ENCODE measurements at regions not wholly inside any gene's neighbourhood (a gene's known extent, or its start where the extent isn't known, plus 50 kb on each side); places are given as distances from the start of the nearest gene placed in this dataset.

DNA sequence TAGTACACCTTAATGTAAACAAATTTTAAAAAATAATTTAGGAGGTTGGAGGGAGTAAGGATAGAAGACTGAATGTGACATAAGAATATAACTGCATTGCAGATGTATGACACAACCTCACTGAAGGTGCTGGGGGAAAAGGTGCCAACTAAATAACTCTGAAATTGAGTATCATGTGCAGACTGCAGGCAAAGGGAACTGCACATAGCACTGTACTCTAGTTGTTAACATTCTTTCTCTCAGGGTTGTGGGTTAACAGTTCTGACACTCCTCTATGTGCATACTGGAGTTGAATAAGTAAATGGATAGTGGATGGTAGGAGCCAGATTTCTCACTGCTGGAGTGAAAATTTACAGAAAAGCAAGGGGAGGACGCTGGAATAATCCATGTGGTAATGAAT is 451.9 kb upstream of the CDH4 start:
- no peak overlapping the region for H3K4me3 Mint-ChIP-seq
- H3K4me1 Mint-ChIP-seq = no peaks in the 10 kb centered on the region
- no peak overlapping the region for H3K27ac Mint-ChIP-seq
- peaks cover 2% of the 10 kb centered on the region for H3K27me3 Mint-ChIP-seq
- no peaks in the 10 kb centered on the region for H3K36me3 Mint-ChIP-seq
- peaks cover 5% of the 10 kb centered on the region for H3K9me3 Mint-ChIP-seq

DNA sequence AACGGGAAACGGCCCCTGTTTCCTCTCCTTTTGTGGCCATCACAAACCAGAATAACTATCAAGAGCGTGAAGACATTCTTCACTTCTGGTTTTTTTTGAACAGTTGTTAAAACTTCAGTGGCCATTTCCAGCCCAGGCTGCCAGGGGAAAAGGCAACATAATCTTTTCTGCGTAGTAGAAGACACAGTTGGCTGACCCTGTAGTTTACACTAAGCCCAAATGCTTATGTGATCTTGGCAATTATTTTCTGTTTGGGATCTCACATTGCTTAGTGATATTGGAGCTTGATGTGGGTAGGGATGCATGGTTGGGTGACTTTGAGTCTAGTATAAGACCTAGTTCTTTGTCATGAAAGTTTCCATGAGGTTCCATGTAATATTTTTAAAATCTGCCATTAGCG is 449.4 kb upstream of the CDH4 start:
- no peaks in the 10 kb centered on the region for H3K36me3 Mint-ChIP-seq

DNA sequence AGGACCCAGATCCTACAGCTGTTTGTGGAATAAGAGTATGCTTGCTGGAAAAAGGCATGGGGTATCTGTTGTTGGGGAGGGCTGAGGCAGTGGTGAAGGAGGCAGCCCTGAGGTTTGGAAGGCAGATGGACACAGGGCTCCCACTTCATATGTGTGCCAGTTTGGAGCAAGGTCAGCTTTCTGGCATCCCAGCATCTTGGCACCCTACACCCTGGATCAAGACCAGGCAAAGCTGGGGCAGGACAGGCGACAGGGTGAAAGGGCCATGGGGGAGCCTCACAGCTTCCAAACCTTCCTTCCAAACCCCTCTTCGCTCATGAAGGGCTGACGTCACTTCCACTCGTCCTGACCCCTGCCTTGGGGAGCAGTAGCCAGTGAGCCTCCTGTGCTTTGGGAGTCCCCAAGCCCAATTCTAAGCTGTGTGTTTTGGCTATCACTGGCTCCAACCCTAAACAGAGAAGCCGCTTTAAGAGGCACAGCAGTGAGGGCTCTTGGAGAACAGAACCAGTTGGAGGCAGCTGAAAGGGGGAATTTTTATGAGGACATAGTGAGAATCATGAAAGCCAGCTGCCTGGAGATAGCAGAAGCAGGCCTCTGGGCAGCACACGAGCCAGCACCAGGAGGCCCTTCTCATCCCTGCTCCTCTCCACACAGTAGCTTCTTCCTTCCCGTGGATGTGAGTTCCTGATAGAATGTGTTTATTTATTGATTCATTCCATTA is 448.6 kb upstream of the CDH4 start:
- H3K36me3 Mint-ChIP-seq = no peaks in the 10 kb centered on the region
- H3K27ac Mint-ChIP-seq = no peak overlapping the region
- no peak overlapping the region for H3K4me3 Mint-ChIP-seq
- H3K4me1 Mint-ChIP-seq = no peaks in the 10 kb centered on the region
- peaks cover 5% of the 10 kb centered on the region for H3K9me3 Mint-ChIP-seq
- peaks cover 2% of the 10 kb centered on the region for H3K27me3 Mint-ChIP-seq

More for the DNA sequence above, 449.4 kb upstream of the CDH4 start:
- Mint-ChIP-seq H3K27me3 (peaks cover 2% of the 10 kb centered on the region), H3K9me3 (peaks cover 5% of the 10 kb centered on the region), H3K4me3 (no peak overlapping the region), H3K27ac (no peak overlapping the region), H3K4me1 (no peaks in the 10 kb centered on the region)

DNA sequence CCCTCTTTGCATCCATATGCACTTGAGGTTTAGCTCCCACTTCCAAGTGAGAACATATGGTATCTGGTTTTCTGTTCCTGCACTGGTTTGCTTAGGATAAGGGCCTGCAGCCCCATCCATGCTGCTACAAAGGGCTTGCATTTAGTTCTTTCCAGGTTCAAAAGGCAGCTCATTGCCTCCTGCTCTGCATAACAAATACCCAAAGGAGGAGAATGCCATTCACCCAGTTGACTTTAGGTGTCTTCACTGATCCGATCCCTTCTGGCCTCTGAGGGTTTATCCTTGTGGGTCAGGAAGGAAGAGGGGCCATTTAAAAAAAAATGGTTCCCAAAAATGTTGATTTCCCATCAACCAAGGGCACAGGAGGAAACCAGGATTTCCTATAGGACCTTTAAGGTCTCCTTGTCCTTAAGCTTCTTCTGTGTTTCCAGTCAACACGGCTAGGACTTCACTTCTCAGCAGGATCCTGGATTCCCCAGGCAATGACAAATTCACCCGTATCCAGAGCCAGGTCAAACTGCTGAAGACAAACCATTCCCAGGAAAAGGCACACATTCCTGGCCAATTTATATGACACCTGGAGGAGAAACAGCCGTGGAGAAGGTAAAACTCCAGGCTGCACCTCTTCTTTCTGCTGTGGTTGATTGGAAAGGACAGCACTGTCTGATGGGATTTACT is 447.7 kb upstream of the CDH4 start:
- H3K27me3 Mint-ChIP-seq = peaks cover 4% of the 10 kb centered on the region
- H3K9me3 Mint-ChIP-seq = peaks cover 9% of the 10 kb centered on the region
- no peaks in the 10 kb centered on the region for H3K36me3 Mint-ChIP-seq
- no peak overlapping the region for H3K4me3 Mint-ChIP-seq
- no peak overlapping the region for H3K27ac Mint-ChIP-seq
- H3K4me1 Mint-ChIP-seq = no peaks in the 10 kb centered on the region

DNA sequence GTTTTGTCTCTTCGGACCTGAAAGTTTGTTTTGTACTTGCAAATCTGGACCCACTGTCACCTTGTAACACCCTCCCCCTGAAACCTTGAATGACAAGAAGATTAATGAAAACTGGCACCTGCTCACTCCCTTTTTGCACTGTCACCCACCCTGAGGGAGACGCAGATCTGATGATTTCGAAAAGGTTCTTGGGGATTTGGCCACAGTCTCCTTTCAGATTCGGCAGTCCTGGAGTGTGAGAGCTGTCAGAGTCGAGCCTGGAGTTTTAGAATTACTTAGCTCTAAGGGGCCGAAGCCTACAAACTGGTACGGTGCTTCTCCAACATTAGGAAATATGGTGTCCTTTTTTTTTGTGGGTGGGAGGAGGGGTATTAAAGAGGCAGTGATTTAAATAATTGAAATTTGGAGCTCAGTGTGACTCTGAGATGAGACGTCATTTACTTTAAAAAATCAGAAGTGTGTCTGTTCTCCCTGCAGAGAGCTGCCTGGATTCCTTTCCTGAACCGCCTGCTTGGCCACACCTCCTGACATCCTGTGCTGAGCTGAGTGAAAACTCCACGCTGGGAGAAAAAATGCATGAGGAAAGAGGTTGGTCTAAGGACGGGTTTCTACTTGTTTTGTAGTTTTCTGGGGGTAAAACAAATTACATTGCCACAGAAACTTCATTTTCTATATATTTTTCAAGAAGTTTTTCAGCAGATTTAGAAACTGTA is 447.0 kb upstream of the CDH4 start:
- no peaks in the 10 kb centered on the region for H3K36me3 Mint-ChIP-seq
- H3K27me3 Mint-ChIP-seq = peaks cover 4% of the 10 kb centered on the region
- H3K4me1 Mint-ChIP-seq = no peaks in the 10 kb centered on the region

DNA sequence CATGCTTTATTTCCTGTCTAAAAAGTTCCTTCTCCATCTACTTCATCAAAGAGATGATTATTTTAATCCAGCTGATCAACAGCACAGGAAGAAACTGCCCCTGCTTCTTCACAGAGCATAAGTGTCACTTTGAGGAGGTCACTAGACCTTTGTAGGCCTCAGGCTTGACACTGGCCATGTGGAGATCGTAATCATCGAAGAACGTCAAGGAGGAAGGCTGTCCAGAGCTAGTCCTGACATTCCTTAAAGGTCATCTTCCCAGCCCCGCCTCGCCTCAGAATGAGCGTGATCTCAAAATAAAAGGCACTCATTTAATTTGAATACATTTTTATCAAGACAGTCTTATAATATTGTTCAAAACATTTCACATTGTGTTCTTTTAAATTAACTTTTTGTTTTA is 445.7 kb upstream of the CDH4 start:
- Mint-ChIP-seq H3K9me3 (peaks cover 6% of the 10 kb centered on the region), H3K36me3 (no peaks in the 10 kb centered on the region), H3K27me3 (peaks cover 4% of the 10 kb centered on the region), H3K4me3 (no peak overlapping the region), H3K27ac (no peak overlapping the region), H3K4me1 (no peaks in the 10 kb centered on the region)

More for the DNA sequence above, 447.0 kb upstream of the CDH4 start:
- H3K9me3 Mint-ChIP-seq = peaks cover 10% of the 10 kb centered on the region
- H3K4me3 Mint-ChIP-seq = no peak overlapping the region
- H3K27ac Mint-ChIP-seq = no peak overlapping the region

DNA sequence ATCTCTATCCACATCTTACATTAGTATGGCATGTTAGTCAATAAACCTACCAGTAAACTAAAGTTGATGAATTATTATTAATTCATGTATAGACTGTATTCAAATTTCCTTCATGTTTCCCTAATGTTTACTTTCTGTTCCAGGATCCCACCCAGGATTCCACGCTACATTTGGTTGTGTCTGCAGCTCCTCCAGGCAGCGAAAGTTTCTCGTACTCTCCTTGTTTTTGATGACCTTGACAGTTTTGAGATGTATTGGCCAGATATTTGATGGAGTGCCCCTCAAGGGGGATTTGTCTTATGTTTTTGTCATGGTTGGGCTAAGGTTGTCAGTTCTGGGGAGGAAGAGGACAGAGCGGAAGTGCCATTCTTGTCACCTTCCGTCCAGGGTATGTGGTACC is 445.2 kb upstream of the CDH4 start:
- no peaks in the 10 kb centered on the region for H3K36me3 Mint-ChIP-seq
- peaks cover 4% of the 10 kb centered on the region for H3K9me3 Mint-ChIP-seq
- H3K27ac Mint-ChIP-seq = no peak overlapping the region
- no peak overlapping the region for H3K4me3 Mint-ChIP-seq
- H3K4me1 Mint-ChIP-seq = no peaks in the 10 kb centered on the region
- H3K27me3 Mint-ChIP-seq = peaks cover 4% of the 10 kb centered on the region

DNA sequence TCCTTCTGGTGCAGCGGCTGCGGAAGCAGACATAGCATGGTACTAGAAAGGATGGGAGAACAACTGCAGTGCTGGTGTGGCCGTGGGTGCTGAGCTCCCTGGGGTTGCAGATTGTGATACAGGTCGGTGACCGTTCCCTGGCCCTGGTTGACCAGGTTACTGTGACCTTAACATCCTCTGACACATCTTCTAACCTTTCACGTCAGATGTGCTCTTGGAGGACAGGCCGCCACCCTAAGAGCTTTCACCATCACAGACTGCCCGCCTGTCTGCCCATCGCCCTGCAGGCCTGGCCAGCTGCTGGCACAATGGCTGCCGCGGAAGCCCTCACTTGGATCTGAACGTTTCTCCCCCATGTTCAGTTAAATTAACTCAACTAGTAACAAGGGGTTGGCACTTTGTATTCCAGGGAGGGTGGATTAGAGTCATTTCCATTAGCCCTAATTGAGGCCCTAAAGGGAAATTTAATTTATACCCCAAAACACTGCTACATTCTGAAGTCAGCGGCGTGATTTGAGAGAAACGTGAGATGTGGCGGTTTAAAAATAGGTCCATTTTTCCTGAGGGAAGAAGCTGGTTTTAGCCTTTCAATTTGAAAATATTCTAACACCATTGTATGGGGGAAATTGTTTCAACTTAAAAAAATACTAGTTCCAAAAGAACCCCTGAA is 443.9 kb upstream of the CDH4 start:
- Mint-ChIP-seq H3K4me3 (no peak overlapping the region), H3K9me3 (peaks cover 4% of the 10 kb centered on the region), H3K36me3 (no peaks in the 10 kb centered on the region), H3K4me1 (no peaks in the 10 kb centered on the region), H3K27me3 (peaks cover 4% of the 10 kb centered on the region), H3K27ac (no peak overlapping the region)

DNA sequence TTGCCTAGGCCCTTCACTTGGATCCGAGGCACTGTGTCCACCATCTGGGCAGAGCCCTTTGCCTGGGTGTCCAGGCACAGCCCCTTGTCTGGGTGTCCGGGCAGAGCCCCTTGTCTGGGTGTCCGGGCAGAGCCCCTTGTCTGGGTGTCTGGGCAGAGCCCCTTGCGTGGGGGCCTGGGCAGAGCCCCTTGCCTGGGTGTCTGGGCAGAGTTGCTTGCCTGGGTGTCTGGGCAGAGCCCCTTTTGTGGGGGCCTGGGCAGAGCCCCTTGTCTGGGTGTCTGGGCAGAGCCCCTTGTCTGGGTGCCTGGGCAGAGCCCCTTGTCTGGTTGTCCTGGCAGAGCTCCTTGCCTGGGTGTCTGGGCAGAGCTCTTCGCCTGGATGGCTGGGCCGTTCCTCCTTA is 443.4 kb upstream of the CDH4 start:
- peaks cover 4% of the 10 kb centered on the region for H3K27me3 Mint-ChIP-seq
- H3K9me3 Mint-ChIP-seq = peaks cover 4% of the 10 kb centered on the region
- H3K4me3 Mint-ChIP-seq = no peak overlapping the region
- H3K4me1 Mint-ChIP-seq = no peaks in the 10 kb centered on the region
- H3K36me3 Mint-ChIP-seq = no peaks in the 10 kb centered on the region
- no peak overlapping the region for H3K27ac Mint-ChIP-seq

DNA sequence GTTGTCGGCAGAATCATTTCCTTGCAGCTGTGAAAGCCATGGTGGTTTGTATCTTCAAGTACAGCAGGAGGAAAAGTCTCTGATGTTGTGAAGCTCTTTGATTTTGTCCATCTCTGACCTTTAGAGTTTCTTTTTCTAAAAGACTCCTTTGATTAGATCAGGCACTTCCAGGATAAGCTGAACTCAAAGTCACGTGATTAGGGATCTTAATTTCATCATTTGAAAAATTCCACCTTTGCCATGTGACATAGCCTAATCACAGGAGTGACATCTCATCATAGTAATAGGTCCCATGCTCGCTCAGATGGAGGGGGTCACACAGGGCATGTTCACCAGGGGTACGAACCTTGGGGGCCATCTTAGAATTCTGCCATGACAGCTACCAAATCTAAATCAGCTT is 441.5 kb upstream of the CDH4 start:
- H3K9me3 Mint-ChIP-seq = peaks cover 4% of the 10 kb centered on the region
- no peaks in the 10 kb centered on the region for H3K36me3 Mint-ChIP-seq
- no peak overlapping the region for H3K4me3 Mint-ChIP-seq
- peaks cover 1% of the 10 kb centered on the region for H3K27me3 Mint-ChIP-seq
- no peak overlapping the region for H3K27ac Mint-ChIP-seq
- H3K4me1 Mint-ChIP-seq = no peaks in the 10 kb centered on the region

DNA sequence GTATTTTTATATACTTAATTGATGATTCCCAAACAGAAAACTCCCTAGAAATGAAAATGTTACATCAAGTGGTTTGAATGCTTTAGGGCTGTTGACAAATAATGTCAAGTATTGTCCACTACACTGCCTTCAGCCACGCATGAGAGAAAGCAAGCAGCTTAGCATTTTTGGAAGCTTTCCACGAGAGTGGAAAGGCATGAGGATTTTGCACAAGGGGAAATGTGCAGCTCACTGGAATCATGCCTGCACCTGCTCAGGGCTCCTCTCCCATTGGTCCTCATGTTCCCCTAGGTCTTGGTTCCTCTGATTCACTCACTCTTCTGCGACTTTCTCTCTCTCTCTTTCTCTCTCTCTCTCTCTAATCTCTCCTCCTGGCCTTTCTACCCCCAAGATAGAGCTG is 439.5 kb upstream of the CDH4 start:
- Mint-ChIP-seq H3K27me3 (peaks cover 1% of the 10 kb centered on the region), H3K27ac (no peak overlapping the region), H3K4me1 (no peaks in the 10 kb centered on the region), H3K9me3 (peaks cover 4% of the 10 kb centered on the region), H3K36me3 (no peaks in the 10 kb centered on the region), H3K4me3 (no peak overlapping the region)

DNA sequence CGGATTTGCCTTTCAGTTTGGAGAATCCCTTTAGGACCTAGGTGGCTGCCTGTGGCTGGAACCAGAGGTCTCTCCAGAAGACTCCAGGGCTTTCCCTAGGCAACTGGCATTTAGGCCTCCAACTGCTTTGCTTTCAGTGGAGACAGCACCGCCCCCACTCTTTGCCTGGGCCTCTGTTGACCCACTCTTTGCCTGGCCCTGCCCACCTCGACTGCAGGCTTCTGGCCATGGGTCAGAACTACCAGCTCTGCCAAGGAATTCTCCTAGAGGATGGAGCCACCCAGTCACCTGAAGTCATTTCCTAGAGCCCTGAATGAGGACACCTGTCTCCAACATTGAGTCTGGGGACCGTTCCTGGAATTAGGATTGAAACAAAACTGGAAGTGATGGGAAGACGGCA is 439.0 kb upstream of the CDH4 start:
- Mint-ChIP-seq H3K36me3 (no peaks in the 10 kb centered on the region), H3K9me3 (peaks cover 4% of the 10 kb centered on the region), H3K4me1 (no peaks in the 10 kb centered on the region), H3K4me3 (no peak overlapping the region), H3K27ac (no peak overlapping the region), H3K27me3 (peaks cover 1% of the 10 kb centered on the region)

DNA sequence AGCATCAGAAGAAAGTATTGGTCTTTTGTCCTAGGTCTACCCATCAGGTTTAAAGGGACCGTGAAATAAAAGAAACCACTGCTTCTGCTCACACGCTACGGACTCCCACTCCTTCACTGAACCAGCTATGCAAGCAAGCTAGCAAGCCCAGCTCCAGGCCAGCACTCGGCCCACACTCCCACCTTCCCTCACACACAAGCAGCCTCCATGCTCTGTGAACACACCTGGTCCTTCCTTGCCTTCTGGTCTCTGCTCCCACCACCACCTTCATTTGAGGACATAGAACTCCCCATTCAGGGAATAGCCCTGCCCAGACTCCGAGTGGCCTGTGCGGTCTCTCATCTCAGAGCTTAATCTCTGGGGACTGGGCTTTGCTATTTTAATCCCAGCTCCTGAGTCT is 436.4 kb upstream of the CDH4 start:
- Mint-ChIP-seq H3K4me3 (no peak overlapping the region), H3K27me3 (peaks cover 4% of the 10 kb centered on the region), H3K9me3 (no peaks in the 10 kb centered on the region), H3K4me1 (no peaks in the 10 kb centered on the region), H3K36me3 (no peaks in the 10 kb centered on the region), H3K27ac (peak overlapping the region; percentile 39)

DNA sequence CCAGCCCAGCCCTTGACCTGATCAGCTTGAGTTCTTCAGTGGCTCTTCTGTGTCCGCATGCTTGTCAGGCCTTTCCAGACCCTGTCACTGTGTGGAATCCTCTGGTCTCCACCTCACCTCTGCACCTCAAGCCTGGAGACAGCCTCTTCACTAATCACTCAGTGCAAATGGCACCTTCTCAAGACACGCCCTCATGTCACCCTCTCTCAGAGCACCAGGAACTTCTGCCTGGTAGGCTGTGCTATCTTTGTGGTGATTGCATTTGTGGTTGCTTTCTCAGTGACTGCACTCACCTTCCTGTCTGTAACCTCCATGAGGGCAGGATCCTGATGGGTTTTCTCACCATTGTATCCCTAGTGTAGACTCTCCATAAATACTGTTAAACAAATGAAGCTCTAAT is 435.2 kb upstream of the CDH4 start:
- Mint-ChIP-seq H3K27ac (no peak overlapping the region), H3K36me3 (no peaks in the 10 kb centered on the region), H3K4me1 (no peaks in the 10 kb centered on the region), H3K4me3 (no peak overlapping the region), H3K27me3 (peaks cover 5% of the 10 kb centered on the region), H3K9me3 (no peaks in the 10 kb centered on the region)

DNA sequence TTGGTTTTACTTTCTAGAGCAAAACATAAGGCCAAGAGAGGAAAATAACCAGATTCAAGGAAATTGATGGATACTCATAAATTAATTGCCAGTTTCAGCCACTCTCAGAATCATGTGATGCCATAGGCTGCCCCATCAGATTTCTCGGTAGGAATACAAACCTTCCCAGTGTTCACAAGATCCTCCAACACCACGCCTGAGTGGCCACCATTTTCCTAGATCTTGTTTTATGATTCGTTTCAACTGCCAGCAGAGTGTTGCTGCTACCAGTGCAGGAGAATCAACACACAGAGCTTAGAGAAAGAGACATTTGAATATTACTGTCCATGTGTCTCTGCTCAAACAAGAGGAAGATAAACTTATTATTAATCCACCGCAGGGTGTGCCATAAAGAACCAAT is 434.2 kb upstream of the CDH4 start:
- no peaks in the 10 kb centered on the region for H3K4me1 Mint-ChIP-seq
- H3K27ac Mint-ChIP-seq = no peak overlapping the region
- peaks cover 5% of the 10 kb centered on the region for H3K27me3 Mint-ChIP-seq
- H3K9me3 Mint-ChIP-seq = no peaks in the 10 kb centered on the region
- no peaks in the 10 kb centered on the region for H3K36me3 Mint-ChIP-seq
- no peak overlapping the region for H3K4me3 Mint-ChIP-seq

DNA sequence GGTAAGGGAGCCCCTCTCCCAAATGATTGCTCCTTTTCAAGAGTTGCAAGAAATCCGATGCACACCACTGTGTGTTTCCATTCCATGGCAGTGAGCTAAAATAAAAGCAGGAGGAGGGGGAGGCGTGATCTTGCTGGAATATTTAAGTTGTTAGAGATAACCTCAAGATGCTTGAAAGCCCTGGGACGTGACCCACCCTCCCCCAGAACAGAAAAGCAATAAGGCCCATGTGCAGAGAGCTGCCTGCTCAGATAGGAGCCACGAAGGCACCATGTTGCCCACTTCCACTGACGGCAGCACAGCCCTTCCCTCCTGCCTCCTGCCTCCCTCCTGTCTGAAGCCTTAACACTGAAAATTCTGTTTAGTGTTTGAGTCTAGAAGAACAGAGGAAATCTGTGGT is 432.6 kb upstream of the CDH4 start:
- H3K4me3 Mint-ChIP-seq = no peak overlapping the region

More for the DNA sequence above, 432.6 kb upstream of the CDH4 start:
- Mint-ChIP-seq H3K27ac (no peak overlapping the region), H3K27me3 (peaks cover 7% of the 10 kb centered on the region), H3K4me1 (no peaks in the 10 kb centered on the region), H3K9me3 (no peaks in the 10 kb centered on the region), H3K36me3 (no peaks in the 10 kb centered on the region)
